GM23338 (cell line): ENCODE measurements at regions not wholly inside any gene's neighbourhood (a gene's known extent, or its start where the extent isn't known, plus 50 kb on each side); places are given as distances from the start of the nearest gene placed in this dataset.

Experiments
- ATAC-seq: fragments of 200-7000 bp; cut with Tn5 transposase; 3 replicates; pipeline ENCODE4 v1.9.1; 2020
- DNase-seq: peaks from one replicate; pipeline ENCODE4 v3.0.0-alpha.2; 2015; ENCODE audit warnings: low spot score
- H2AFZ ChIP-seq: fragments of 200-600 bp; sonication (generic); 2 replicates; pipeline ENCODE4 v1.8.0; 2016; ENCODE audit warnings: antibody characterized with exemption, mild to moderate bottlenecking, moderate library complexity
- H3F3A ChIP-seq: fragments of 200-600 bp; sonication (generic); replicated peaks from 2 replicates; pipeline ENCODE4 v1.8.0; 2017; ENCODE audit warnings: antibody characterized with exemption, mixed run types, low read depth
- H3K27ac ChIP-seq: fragments of 200-600 bp; sonication (generic); 2 replicates; pipeline ENCODE4 v1.6.1; 2016; ENCODE audit warnings: low read depth
- H3K27me3 ChIP-seq: fragments of 200-600 bp; sonication (generic); 2 replicates; pipeline ENCODE4 v1.8.0; 2016; ENCODE audit warnings: mild to moderate bottlenecking, mixed run types, moderate library complexity; ENCODE audit not compliant: insufficient read depth
- H3K36me3 ChIP-seq: fragments of 200-600 bp; sonication (generic); 2 replicates; pipeline ENCODE4 v1.8.0; 2016; ENCODE audit warnings: mild to moderate bottlenecking; ENCODE audit not compliant: insufficient read depth
- H3K4me1 ChIP-seq: fragments of 200-600 bp; sonication (generic); 2 replicates; pipeline ENCODE4 v1.8.0; 2016; ENCODE audit warnings: mild to moderate bottlenecking, moderate library complexity; ENCODE audit not compliant: insufficient read depth
- H3K4me2 ChIP-seq: fragments of 200-600 bp; sonication (generic); 2 replicates; pipeline ENCODE4 v1.7.1; 2017; ENCODE audit warnings: mixed run types
- H3K4me3 ChIP-seq: fragments of 200-600 bp; sonication (generic); 2 replicates; pipeline ENCODE4 v1.6.1; 2016; ENCODE audit warnings: mixed run types
- H3K79me2 ChIP-seq: fragments of 200-600 bp; sonication (generic); replicated peaks from 2 replicates; pipeline ENCODE4 v1.8.0; 2017; ENCODE audit warnings: mild to moderate bottlenecking; ENCODE audit not compliant: insufficient read depth
- H3K9me2 ChIP-seq: fragments of 200-600 bp; sonication (generic); 2 replicates; pipeline ENCODE4 v1.8.0; 2017; ENCODE audit not compliant: insufficient read depth
- H4K20me1 ChIP-seq: fragments of 200-600 bp; sonication (generic); replicated peaks from 2 replicates; pipeline ENCODE4 v1.8.0; 2017; ENCODE audit warnings: mild to moderate bottlenecking; ENCODE audit not compliant: insufficient read depth
- H3K27ac Mint-ChIP-seq: 2 replicates; pipeline ENCODE4 v1.8.0; 2020; ENCODE audit warnings: inconsistent platforms, mild to moderate bottlenecking, moderate library complexity, mixed read lengths
- H3K27me3 Mint-ChIP-seq: 3 replicates; pipeline ENCODE4 v1.8.0; 2022; ENCODE audit warnings: low read depth, mild to moderate bottlenecking, moderate library complexity, mixed read lengths, inconsistent platforms; ENCODE audit not compliant: insufficient read depth, poor library complexity
- H3K36me3 Mint-ChIP-seq: 3 replicates; pipeline ENCODE4 v1.8.0; 2021; ENCODE audit warnings: low read depth, mild to moderate bottlenecking, inconsistent platforms, moderate library complexity, mixed read lengths
- H3K4me1 Mint-ChIP-seq: 3 replicates; pipeline ENCODE4 v1.8.0; 2020; ENCODE audit warnings: mild to moderate bottlenecking, inconsistent platforms, mixed read lengths
- H3K4me3 Mint-ChIP-seq: 3 replicates; pipeline ENCODE4 v1.8.0; 2021; ENCODE audit warnings: moderate library complexity, mild to moderate bottlenecking, inconsistent platforms, mixed read lengths
- H3K9me3 Mint-ChIP-seq: 3 replicates; pipeline ENCODE4 v1.8.0; 2020; ENCODE audit warnings: moderate library complexity, mild to moderate bottlenecking, inconsistent platforms, mixed read lengths
- CREB1 ChIP-seq: fragments of 250-450 bp; sonication (Bioruptor Pico); IDR thresholded peaks from 2 replicates; pipeline ENCODE4 v1.5.0; 2020; ENCODE audit warnings: low read depth, mild to moderate bottlenecking, moderate library complexity
- EZH2 ChIP-seq: fragments of 200-600 bp; sonication (generic); IDR thresholded peaks from one replicate; pipeline ENCODE4 v1.8.0; 2017; ENCODE audit warnings: antibody characterized with exemption, mild to moderate bottlenecking, low read depth; ENCODE audit not compliant: unreplicated experiment
- EZH2phosphoT487 ChIP-seq: fragments of 200-600 bp; sonication (generic); IDR thresholded peaks from one replicate; pipeline ENCODE4 v1.8.1; 2018; ENCODE audit warnings: antibody characterized with exemption; ENCODE audit not compliant: unreplicated experiment
- JUNB ChIP-seq: IDR thresholded peaks from one replicate; pipeline ENCODE4 v1.6.1; 2016; ENCODE audit warnings: antibody characterized with exemption; ENCODE audit not compliant: unreplicated experiment
- NANOG ChIP-seq: IDR thresholded peaks from 2 replicates; pipeline ENCODE4 v1.6.1; 2016; ENCODE audit warnings: antibody characterized with exemption, borderline replicate concordance
- POLR2AphosphoS5 ChIP-seq: IDR thresholded peaks from 2 replicates; pipeline ENCODE4 v1.6.1; 2016; ENCODE audit warnings: antibody characterized with exemption, low read depth
- STAT1 ChIP-seq: IDR thresholded peaks from one replicate; pipeline ENCODE4 v1.6.1; 2016; ENCODE audit warnings: antibody characterized with exemption; ENCODE audit not compliant: unreplicated experiment
- ZNF331 ChIP-seq: fragments of 250-450 bp; sonication (Bioruptor Pico); IDR thresholded peaks from 2 replicates; pipeline ENCODE4 v1.5.0; 2020; ENCODE audit warnings: low read depth, mild to moderate bottlenecking, moderate library complexity
- TF ChIP-seq, protein P1 (sequence below): fragments of 250-450 bp; sonication (Bioruptor Pico); IDR thresholded peaks from 2 replicates; pipeline ENCODE4 v1.5.0; 2020; ENCODE audit warnings: mild to moderate bottlenecking, moderate library complexity
- TF ChIP-seq, protein P2 (sequence below): IDR thresholded peaks from 2 replicates; pipeline ENCODE4 v1.6.1; 2016; ENCODE audit warnings: antibody characterized with exemption
- TF ChIP-seq, protein P3 (sequence below): IDR thresholded peaks from one replicate; pipeline ENCODE4 v1.6.1; 2018; ENCODE audit warnings: antibody characterized with exemption; ENCODE audit not compliant: unreplicated experiment
- TF ChIP-seq, protein P4 (sequence below), 2 experiments: fragments of 200-600 bp in 1 of 2; sonication (generic) in 1 of 2; conservative IDR thresholded peaks; 2 replicates each; pipeline versions ENCODE4 v1.5.1 to v1.6.1; 2016 to 2017; ENCODE audit warnings: antibody characterized with exemption in 2 of 2, low read depth in 2 of 2, mild to moderate bottlenecking in 2 of 2, moderate library complexity in 1 of 2

DNA sequence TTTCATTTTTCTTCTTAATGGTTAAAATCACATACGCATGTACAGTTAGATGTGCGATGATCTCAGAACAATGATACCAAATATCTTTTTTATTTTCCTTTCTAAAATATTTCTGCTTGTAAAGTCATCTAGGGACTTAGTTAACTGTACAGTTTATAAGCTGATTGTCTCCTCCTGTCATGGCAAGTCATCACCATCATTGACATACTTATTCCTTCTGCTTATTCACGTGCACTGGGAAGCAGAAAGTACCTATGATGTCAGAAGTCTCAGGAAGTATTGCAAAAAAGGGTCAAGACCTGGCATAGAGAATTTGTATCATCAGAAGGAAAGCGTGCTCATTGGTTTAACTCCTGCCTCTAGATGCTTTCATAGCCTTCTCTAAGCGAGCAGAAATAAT lies 154.2 kb downstream of the DSC3 start (continued):
- TF ChIP-seq, protein P1, sequence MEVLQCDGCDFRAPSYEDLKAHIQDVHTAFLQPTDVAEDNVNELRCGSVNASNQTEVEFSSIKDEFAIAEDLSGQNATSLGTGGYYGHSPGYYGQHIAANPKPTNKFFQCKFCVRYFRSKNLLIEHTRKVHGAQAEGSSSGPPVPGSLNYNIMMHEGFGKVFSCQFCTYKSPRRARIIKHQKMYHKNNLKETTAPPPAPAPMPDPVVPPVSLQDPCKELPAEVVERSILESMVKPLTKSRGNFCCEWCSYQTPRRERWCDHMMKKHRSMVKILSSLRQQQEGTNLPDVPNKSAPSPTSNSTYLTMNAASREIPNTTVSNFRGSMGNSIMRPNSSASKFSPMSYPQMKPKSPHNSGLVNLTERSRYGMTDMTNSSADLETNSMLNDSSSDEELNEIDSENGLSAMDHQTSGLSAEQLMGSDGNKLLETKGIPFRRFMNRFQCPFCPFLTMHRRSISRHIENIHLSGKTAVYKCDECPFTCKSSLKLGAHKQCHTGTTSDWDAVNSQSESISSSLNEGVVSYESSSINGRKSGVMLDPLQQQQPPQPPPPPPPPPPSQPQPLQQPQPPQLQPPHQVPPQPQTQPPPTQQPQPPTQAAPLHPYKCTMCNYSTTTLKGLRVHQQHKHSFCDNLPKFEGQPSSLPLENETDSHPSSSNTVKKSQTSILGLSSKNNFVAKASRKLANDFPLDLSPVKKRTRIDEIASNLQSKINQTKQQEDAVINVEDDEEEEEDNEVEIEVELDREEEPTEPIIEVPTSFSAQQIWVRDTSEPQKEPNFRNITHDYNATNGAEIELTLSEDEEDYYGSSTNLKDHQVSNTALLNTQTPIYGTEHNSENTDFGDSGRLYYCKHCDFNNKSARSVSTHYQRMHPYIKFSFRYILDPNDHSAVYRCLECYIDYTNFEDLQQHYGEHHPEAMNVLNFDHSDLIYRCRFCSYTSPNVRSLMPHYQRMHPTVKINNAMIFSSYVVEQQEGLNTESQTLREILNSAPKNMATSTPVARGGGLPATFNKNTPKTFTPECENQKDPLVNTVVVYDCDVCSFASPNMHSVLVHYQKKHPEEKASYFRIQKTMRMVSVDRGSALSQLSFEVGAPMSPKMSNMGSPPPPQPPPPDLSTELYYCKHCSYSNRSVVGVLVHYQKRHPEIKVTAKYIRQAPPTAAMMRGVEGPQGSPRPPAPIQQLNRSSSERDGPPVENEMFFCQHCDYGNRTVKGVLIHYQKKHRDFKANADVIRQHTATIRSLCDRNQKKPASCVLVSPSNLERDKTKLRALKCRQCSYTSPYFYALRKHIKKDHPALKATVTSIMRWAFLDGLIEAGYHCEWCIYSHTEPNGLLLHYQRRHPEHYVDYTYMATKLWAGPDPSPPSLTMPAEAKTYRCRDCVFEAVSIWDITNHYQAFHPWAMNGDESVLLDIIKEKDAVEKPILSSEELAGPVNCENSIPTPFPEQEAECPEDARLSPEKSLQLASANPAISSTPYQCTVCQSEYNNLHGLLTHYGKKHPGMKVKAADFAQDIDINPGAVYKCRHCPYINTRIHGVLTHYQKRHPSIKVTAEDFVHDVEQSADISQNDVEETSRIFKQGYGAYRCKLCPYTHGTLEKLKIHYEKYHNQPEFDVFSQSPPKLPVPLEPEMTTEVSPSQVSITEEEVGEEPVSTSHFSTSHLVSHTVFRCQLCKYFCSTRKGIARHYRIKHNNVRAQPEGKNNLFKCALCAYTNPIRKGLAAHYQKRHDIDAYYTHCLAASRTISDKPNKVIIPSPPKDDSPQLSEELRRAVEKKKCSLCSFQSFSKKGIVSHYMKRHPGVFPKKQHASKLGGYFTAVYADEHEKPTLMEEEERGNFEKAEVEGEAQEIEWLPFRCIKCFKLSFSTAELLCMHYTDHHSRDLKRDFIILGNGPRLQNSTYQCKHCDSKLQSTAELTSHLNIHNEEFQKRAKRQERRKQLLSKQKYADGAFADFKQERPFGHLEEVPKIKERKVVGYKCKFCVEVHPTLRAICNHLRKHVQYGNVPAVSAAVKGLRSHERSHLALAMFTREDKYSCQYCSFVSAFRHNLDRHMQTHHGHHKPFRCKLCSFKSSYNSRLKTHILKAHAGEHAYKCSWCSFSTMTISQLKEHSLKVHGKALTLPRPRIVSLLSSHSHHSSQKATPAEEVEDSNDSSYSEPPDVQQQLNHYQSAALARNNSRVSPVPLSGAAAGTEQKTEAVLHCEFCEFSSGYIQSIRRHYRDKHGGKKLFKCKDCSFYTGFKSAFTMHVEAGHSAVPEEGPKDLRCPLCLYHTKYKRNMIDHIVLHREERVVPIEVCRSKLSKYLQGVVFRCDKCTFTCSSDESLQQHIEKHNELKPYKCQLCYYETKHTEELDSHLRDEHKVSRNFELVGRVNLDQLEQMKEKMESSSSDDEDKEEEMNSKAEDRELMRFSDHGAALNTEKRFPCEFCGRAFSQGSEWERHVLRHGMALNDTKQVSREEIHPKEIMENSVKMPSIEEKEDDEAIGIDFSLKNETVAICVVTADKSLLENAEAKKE (CRISPR knock-in tag), result no peak
- no peak for TF ChIP-seq JUNB
- TF ChIP-seq STAT1, result no peak
- TF ChIP-seq ZNF331 (CRISPR knock-in tag), result no peak
- no peak for TF ChIP-seq EZH2
- TF ChIP-seq EZH2phosphoT487, result no peak
- TF ChIP-seq POLR2AphosphoS5, result no peak
- TF ChIP-seq, protein P2, sequence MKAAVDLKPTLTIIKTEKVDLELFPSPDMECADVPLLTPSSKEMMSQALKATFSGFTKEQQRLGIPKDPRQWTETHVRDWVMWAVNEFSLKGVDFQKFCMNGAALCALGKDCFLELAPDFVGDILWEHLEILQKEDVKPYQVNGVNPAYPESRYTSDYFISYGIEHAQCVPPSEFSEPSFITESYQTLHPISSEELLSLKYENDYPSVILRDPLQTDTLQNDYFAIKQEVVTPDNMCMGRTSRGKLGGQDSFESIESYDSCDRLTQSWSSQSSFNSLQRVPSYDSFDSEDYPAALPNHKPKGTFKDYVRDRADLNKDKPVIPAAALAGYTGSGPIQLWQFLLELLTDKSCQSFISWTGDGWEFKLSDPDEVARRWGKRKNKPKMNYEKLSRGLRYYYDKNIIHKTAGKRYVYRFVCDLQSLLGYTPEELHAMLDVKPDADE, result no peak

DNA sequence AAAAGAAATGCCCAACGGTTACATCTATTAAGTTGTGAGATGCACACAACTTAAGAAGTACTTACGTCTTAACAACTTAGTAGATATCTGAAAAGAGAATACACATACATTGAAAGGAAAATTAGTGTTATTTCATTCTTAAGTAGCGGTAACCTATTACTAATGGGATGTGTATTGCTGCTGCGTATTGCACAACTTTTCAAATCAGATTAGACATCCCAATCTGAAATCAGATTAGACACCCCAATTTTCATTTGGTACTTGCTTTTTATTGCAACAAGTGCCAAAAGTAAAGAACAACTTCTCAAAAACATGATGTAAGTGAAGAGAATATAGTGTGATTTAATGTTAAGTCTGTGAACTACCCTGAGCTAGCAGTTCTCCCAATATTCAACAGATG lies 155.5 kb downstream of the DSC3 start:
- Histone ChIP-seq H3K36me3 (no peaks in the 10 kb centered on the region), H3K4me2 (no peak overlapping the region), H3K9me2 (0 out of 2 replicates have a peak, but pooled peaks cover 3% of the 10 kb centered on the region), H3K4me3 (no peak overlapping the region), H3K4me1 (peaks cover 13% of the 10 kb centered on the region; the same call in 1 of the 2 replicates), H3K27me3 (no peaks in the 10 kb centered on the region), H2AFZ (no peak overlapping the region), H3K27ac (no peak overlapping the region), H4K20me1 (no peaks in the 10 kb centered on the region), H3K79me2 (no peaks in the 10 kb centered on the region), H3F3A (no peaks in the 10 kb centered on the region)
- Mint-ChIP-seq H3K4me3 (no peak overlapping the region), H3K27ac (no peak overlapping the region), H3K27me3 (peaks cover 2% of the 10 kb centered on the region), H3K9me3 (no peaks in the 10 kb centered on the region), H3K36me3 (peaks cover 5% of the 10 kb centered on the region; the same call in 1 of the 3 replicates), H3K4me1 (peaks cover 6% of the 10 kb centered on the region; the same call in 2 of the 3 replicates)
- no peak for DNase-seq
- ATAC-seq, result no peak
- TF ChIP-seq, protein P3, sequence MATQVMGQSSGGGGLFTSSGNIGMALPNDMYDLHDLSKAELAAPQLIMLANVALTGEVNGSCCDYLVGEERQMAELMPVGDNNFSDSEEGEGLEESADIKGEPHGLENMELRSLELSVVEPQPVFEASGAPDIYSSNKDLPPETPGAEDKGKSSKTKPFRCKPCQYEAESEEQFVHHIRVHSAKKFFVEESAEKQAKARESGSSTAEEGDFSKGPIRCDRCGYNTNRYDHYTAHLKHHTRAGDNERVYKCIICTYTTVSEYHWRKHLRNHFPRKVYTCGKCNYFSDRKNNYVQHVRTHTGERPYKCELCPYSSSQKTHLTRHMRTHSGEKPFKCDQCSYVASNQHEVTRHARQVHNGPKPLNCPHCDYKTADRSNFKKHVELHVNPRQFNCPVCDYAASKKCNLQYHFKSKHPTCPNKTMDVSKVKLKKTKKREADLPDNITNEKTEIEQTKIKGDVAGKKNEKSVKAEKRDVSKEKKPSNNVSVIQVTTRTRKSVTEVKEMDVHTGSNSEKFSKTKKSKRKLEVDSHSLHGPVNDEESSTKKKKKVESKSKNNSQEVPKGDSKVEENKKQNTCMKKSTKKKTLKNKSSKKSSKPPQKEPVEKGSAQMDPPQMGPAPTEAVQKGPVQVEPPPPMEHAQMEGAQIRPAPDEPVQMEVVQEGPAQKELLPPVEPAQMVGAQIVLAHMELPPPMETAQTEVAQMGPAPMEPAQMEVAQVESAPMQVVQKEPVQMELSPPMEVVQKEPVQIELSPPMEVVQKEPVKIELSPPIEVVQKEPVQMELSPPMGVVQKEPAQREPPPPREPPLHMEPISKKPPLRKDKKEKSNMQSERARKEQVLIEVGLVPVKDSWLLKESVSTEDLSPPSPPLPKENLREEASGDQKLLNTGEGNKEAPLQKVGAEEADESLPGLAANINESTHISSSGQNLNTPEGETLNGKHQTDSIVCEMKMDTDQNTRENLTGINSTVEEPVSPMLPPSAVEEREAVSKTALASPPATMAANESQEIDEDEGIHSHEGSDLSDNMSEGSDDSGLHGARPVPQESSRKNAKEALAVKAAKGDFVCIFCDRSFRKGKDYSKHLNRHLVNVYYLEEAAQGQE, result no peak
- TF ChIP-seq CREB1 (no peak), NANOG (no peak)
- TF ChIP-seq, protein P4, sequence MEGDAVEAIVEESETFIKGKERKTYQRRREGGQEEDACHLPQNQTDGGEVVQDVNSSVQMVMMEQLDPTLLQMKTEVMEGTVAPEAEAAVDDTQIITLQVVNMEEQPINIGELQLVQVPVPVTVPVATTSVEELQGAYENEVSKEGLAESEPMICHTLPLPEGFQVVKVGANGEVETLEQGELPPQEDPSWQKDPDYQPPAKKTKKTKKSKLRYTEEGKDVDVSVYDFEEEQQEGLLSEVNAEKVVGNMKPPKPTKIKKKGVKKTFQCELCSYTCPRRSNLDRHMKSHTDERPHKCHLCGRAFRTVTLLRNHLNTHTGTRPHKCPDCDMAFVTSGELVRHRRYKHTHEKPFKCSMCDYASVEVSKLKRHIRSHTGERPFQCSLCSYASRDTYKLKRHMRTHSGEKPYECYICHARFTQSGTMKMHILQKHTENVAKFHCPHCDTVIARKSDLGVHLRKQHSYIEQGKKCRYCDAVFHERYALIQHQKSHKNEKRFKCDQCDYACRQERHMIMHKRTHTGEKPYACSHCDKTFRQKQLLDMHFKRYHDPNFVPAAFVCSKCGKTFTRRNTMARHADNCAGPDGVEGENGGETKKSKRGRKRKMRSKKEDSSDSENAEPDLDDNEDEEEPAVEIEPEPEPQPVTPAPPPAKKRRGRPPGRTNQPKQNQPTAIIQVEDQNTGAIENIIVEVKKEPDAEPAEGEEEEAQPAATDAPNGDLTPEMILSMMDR (conservative IDR thresholded peaks at IDR 0.05; ENCODE audit: low read depth in 2 of 2), result no peak
